Frontal cortex (tissue), 3 donors: ENCODE measurements at regions not wholly inside any gene's neighbourhood (a gene's known extent, or its start where the extent isn't known, plus 50 kb on each side); places are given as distances from the start of the nearest gene placed in this dataset.
"Not testable (repeated sequence)": the region's sequence is repeated elsewhere in the genome, so short reads cannot be mapped to it uniquely, and the experiment has no call there.

Source experiments
- DNase-seq, 2 donors: peaks; one replicate each; pipeline ENCODE4 v3.0.0; 2012; ENCODE audit warnings: low spot score in 2 of 2
- FAIRE-seq: peaks from 2 replicates; lab custom pipeline; 2012; peaks lifted over from hg19 to GRCh38; lab: Jason Lieb, UNC
- donor health status: control.
- donor health status: control.
- donor health status: control.

- DNase-seq (no peak), FAIRE-seq (no peak)
Measured at GRCh38 chr3:69499422-69499821, 113.5 kb upstream of the FRMD4B start.

GRCh38 chr3:69496856-69497255, 111.0 kb upstream of the FRMD4B start:
- DNase-seq (no peak), FAIRE-seq (no peak)

- FAIRE-seq, result no peak
Measured at GRCh38 chr3:69494185-69494584, 108.3 kb upstream of the FRMD4B start.

GRCh38 chr3:69493157-69493556, 107.3 kb upstream of the FRMD4B start:
- DNase-seq (no peak), FAIRE-seq (no peak)

More at GRCh38 chr3:69494185-69494584, 108.3 kb upstream of the FRMD4B start:
- DNase-seq, result no peak

GRCh38 chr3:69491975-69492374, 106.1 kb upstream of the FRMD4B start:
- DNase-seq, result no peak
- no peak for FAIRE-seq

DNA sequence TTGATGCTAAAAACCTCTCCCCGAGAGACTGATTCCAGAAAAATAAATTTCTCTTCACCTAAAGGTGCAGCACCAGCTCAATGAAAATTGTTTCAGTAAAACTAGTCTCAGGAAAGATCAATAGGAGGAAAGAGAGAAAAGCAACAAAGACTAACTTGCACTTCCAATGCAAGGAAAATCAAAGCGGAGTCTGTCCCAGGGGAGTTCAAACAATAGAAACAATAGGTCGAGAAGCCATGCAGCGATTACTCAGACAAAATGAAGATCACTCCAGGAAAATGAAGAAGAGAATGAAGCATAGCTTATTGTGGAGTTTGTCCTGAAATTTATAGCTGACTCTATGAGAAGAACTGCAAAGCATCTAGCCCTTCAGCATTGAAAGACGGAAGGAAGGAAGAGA, 105.1 kb upstream of the FRMD4B start:
- DNase-seq, result no peak
- no peak for FAIRE-seq

- no peak for DNase-seq
- FAIRE-seq, result no peak
Measured at GRCh38 chr3:69490235-69490634, 104.3 kb upstream of the FRMD4B start.

DNA sequence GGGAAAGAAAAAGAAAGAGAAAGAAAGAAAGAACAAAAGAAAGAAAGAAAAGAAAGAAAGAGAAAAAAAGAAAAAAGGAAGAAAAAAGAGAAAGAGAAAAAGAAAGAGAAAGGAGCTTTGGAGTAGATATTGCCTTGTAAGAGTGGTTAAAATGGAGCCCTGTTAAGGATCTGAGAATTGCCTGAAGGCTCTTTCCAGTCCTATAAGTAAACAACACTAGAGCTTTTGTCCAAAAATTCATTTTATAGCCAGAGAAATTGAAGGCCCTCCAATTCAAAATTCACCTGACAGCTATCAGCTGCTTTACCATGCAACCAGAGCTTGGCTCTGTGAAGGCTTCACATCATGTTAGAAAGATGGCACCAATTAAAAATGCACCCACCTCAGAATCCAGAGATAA, 102.1 kb upstream of the FRMD4B start:
- no peak for FAIRE-seq
- no peak for DNase-seq

DNA sequence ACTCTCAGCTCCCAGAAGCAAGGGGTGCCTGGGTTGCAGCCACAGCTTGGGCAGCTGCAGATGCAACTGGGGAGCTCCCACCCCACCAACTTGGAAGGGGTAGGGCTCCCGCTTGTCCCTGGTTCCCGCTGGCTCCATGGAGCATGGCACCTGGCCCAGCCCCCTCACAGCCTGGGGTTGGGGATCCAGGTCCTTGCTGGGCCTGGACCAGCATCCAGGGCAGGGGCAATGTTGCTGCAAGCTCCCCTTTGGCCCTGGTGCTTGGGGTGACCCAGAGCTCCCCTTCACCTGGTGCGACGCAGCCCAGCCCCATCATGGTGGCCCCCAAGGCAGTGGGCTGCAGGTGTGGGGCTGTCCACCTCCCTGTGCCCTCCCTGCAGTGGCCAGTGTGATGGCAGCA, 99.6 kb upstream of the FRMD4B start:
- DNase-seq, result no peak
- FAIRE-seq, result no peak

GRCh38 chr3:69484507-69485393, 98.9 kb upstream of the FRMD4B start:
- DNase-seq, result no peak
- FAIRE-seq, result no peak

GRCh38 chr3:69483449-69483848, 97.6 kb upstream of the FRMD4B start:
- FAIRE-seq (no peak), DNase-seq (no peak)

GRCh38 chr3:69480986-69481385, 95.1 kb upstream of the FRMD4B start:
- not testable (repeated sequence) for DNase-seq, FAIRE-seq

DNA sequence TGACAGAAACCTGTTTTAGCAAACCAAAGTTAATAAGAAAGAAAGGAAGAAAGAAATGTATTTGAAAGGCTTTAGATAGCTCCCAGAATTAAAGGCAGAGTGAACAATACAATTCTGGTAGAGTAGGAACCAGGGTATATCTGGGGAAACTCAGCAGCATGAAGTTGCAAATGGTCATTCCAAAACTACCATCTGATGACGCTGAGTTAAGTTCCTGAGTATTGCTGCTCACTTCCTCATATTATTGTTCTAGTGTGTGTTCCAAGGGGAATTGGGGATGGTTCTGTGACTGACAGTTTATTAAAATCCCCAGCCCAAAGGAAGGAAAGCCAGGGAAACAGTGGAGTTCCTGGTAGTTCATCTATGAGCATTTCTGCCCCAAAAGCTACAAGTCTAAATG, 88.3 kb upstream of the FRMD4B start:
- no peak for FAIRE-seq
- no peak for DNase-seq

GRCh38 chr3:69472093-69472492, 86.2 kb upstream of the FRMD4B start:
- FAIRE-seq (no peak), DNase-seq (no peak)

GRCh38 chr3:69463531-69463930, 77.6 kb upstream of the FRMD4B start:
- DNase-seq (no peak), FAIRE-seq (no peak)

DNA sequence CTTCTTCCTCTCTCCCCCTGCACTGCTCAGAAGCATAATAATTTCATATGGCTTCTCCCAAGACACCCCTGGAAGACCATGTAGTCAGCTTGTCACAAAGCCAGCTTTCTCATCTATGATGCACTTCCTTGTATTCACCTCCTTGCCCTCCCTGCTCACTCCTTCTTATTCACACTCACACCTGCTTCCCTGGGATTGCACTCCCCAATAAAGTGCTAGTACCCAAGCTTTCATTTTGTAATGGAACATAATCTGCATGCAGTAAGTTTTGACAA, 76.9 kb upstream of the FRMD4B start:
- FAIRE-seq (no peak), DNase-seq (no peak)

- no peak for DNase-seq
- no peak for FAIRE-seq
Measured at GRCh38 chr3:69462022-69462825, 76.3 kb upstream of the FRMD4B start.

DNA sequence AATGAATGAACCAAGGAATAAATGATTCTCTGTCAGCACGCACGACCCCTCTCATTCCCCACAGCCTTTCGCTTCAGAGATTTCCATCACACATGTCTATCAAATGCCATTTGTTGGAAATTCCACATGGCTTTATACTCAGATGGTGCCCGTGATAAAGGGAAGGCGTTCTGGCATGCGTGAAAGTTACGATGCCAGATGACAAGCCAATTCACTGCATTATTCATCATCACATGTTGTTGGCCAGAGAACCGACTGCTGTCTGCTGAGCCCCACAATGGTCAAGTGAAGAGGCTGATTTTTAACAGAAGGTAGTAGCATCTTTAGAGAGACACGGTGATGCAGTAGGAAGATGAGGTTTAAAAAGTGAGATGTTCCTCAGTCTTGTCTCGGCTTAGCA, 74.1 kb upstream of the FRMD4B start:
- DNase-seq (no peak), FAIRE-seq (no peak)

GRCh38 chr3:69458803-69459365, 73.0 kb upstream of the FRMD4B start:
- FAIRE-seq (no peak), DNase-seq (no peak)

DNA sequence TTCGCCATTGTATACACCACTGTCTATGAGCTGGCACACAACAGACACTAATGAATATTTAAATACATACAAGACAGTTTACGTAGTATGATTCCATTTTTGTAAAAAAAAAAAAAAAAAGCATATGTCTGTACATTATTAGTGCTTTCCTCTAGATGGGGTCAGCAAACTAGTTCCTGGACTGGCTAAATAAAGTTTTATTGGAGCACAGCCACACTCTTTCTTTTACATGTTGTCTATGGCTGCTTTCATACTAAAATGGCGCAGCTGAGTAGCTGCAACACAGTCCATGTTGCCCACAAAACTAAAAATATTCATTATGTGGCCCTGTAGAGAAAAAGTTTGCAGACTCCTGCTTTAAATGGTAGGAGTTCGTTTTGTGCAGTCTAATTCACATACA, 70.7 kb upstream of the FRMD4B start:
- no peak for DNase-seq
- FAIRE-seq, result no peak

DNA sequence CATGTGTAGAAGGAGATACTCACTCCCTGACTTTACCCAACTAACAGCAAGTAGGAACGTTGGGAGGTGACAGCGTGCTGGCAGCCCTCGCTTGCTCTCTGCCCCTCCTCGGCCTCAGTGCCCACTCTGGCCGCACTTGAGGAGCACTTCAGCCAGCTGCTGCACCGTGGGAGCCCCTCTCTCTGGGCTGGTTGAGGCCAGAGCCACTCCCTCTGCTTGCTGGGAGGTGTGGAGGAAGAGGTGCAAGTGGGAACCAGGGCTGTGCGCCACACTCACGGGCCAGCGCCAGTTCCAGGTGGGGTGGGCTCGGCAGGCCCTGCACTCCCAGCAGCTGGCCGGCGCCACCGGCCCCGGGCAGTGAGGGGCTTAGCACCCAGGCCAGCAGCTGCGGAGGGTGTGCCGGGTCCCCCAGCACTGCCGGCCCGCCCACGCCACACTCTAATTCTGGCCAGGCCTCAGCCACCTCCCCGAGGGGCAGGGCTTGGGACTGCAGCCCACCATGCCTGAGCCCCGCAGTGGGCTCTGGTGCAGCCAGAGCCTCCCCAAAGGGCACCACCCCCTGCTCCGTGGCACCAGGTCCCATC, 68.4 kb upstream of the FRMD4B start:
- no peak for FAIRE-seq
- no peak for DNase-seq
